ENCODE measurements at regions not wholly inside any gene's neighbourhood (a gene's known extent, or its start where the extent isn't known, plus 50 kb on each side); places are given as distances from the start of the nearest gene placed in this dataset.

DNA sequence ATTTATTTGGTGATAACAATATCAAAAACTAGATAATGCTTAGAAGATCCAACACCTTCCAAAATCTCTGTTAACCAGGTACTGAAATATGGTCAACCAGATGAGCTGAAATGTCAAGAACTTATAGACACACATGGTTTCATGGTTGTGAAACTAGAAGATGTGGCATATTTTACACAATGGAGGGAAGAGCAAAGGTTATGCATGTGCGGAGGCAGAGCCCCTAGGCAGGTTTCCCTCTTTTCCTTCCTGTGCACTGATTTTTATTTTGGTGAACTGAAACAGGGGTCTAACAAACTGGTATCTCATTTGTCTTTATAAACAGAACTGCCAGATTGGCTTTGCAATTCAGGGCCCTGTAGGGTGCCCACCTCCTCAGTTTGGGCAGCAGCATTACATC lies 91.6 kb downstream of the PRL start:
- Histone ChIP-seq H3K9ac (ENCODE audit: low read length) (no peak overlapping the region), H3F3A (ENCODE audit: insufficient read depth, low read length) (no peaks in the 10 kb centered on the region), H3K36me3 (ENCODE audit: insufficient read depth, low read length) (no peaks in the 10 kb centered on the region), H3K27me3 (ENCODE audit: insufficient read depth, low read length) (no peaks in the 10 kb centered on the region), H3K27ac (ENCODE audit: low read depth, low read length, poor library complexity, severe bottlenecking) (no peak overlapping the region), H3K4me1 (ENCODE audit: insufficient read depth, low read length, severe bottlenecking) (peaks cover 15% of the 10 kb centered on the region), H3K4me2 (ENCODE audit: low read length) (no peak overlapping the region), H3K9me2 (ENCODE audit: low read depth, low read length) (no peaks in the 10 kb centered on the region), H3K9me3 (ENCODE audit: low read length) (0 out of 2 replicates have a peak, but pooled peaks cover 3% of the 10 kb centered on the region), H4K20me1 (ENCODE audit: insufficient read depth, low read length) (no peaks in the 10 kb centered on the region), H2AFZ (ENCODE audit: low read length) (no peak overlapping the region), H3K4me3 (ENCODE audit: low read depth, low read length, poor library complexity, severe bottlenecking) (no peak overlapping the region), H3K79me2 (ENCODE audit: insufficient read depth, low read length) (no peaks in the 10 kb centered on the region)
- no peak for TF ChIP-seq EZH2 (IDR thresholded peaks at IDR 0.05; ENCODE audit: borderline replicate concordance, low read length)
- TF ChIP-seq CTCF (IDR thresholded peaks at IDR 0.05; ENCODE audit: low read length): no peak

- Histone ChIP-seq H3K4me2 (ENCODE audit: low read length) (no peak overlapping the region), H3K9ac (ENCODE audit: low read length) (no peak overlapping the region), H3K4me3 (ENCODE audit: low read depth, low read length, poor library complexity, severe bottlenecking) (no peak overlapping the region)
These were observed 90.7 kb downstream of the PRL start for GRCh38 chr6:22206106-22206505.

DNA sequence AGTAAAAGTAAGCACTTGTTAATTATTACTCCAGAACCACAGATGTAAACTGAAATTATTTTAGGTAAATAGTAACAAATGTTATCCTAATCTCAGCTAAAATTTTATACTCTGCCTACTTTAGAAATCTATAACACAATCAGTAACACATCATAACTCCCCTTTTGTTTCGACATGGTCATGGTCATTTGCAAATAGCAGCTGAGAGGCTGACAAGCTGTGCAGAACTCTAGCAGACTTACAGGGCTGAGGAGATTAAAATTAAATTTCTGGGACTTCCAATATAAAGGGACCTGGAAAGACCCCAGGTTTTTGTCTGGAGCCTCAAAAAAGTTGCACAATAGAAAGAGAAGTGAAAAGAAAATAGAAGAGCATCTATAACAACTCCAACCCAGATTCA lies 88.8 kb downstream of the PRL start:
- no peak overlapping the region for H3K4me3 ChIP-seq (ENCODE audit: low read depth, low read length, poor library complexity, severe bottlenecking)
- H4K20me1 ChIP-seq (ENCODE audit: insufficient read depth, low read length): no peaks in the 10 kb centered on the region
- H3K79me2 ChIP-seq (ENCODE audit: insufficient read depth, low read length): no peaks in the 10 kb centered on the region
- no peak overlapping the region for H3K27ac ChIP-seq (ENCODE audit: low read depth, low read length, poor library complexity, severe bottlenecking)
- H2AFZ ChIP-seq (ENCODE audit: low read length): no peak overlapping the region
- no peak overlapping the region for H3K4me2 ChIP-seq (ENCODE audit: low read length)
- H3K9me2 ChIP-seq (ENCODE audit: low read depth, low read length): no peaks in the 10 kb centered on the region
- H3K27me3 ChIP-seq (ENCODE audit: insufficient read depth, low read length): no peaks in the 10 kb centered on the region
- H3K9me3 ChIP-seq (ENCODE audit: low read length): 0 out of 2 replicates have a peak, but pooled peaks cover 3% of the 10 kb centered on the region
- no peak overlapping the region for H3K9ac ChIP-seq (ENCODE audit: low read length)
- peaks cover 1% of the 10 kb centered on the region for H3K4me1 ChIP-seq (ENCODE audit: insufficient read depth, low read length, severe bottlenecking)
- H3F3A ChIP-seq (ENCODE audit: insufficient read depth, low read length): no peaks in the 10 kb centered on the region
- no peaks in the 10 kb centered on the region for H3K36me3 ChIP-seq (ENCODE audit: insufficient read depth, low read length)
- TF ChIP-seq EZH2 (IDR thresholded peaks at IDR 0.05; ENCODE audit: borderline replicate concordance, low read length) (no peak), CTCF (IDR thresholded peaks at IDR 0.05; ENCODE audit: low read length) (no peak)

More at GRCh38 chr6:22206106-22206505, 90.7 kb downstream of the PRL start:
- 0 out of 2 replicates have a peak, but pooled peaks cover 3% of the 10 kb centered on the region for H3K9me3 ChIP-seq (ENCODE audit: low read length)
- H3K27me3 ChIP-seq (ENCODE audit: insufficient read depth, low read length): no peaks in the 10 kb centered on the region
- TF ChIP-seq CTCF (IDR thresholded peaks at IDR 0.05; ENCODE audit: low read length): no peak
- H3K79me2 ChIP-seq (ENCODE audit: insufficient read depth, low read length): no peaks in the 10 kb centered on the region
- no peak overlapping the region for H2AFZ ChIP-seq (ENCODE audit: low read length)
- no peaks in the 10 kb centered on the region for H3K36me3 ChIP-seq (ENCODE audit: insufficient read depth, low read length)
- H3F3A ChIP-seq (ENCODE audit: insufficient read depth, low read length): no peaks in the 10 kb centered on the region
- peaks cover 6% of the 10 kb centered on the region for H3K4me1 ChIP-seq (ENCODE audit: insufficient read depth, low read length, severe bottlenecking)
- H3K9me2 ChIP-seq (ENCODE audit: low read depth, low read length): no peaks in the 10 kb centered on the region
- no peaks in the 10 kb centered on the region for H4K20me1 ChIP-seq (ENCODE audit: insufficient read depth, low read length)
- H3K27ac ChIP-seq (ENCODE audit: low read depth, low read length, poor library complexity, severe bottlenecking): no peak overlapping the region

Measured in OCI-LY1 (cell line).